Upper lobe of left lung (tissue), 4 donors: ENCODE measurements at regions not wholly inside any gene's neighbourhood (a gene's known extent, or its start where the extent isn't known, plus 50 kb on each side); places are given as distances from the start of the nearest gene placed in this dataset.

Experiments used
- EP300 ChIP-seq, 4 donors: sonication (generic); formaldehyde crosslinking; IDR thresholded peaks; one replicate each; pipeline ENCODE4 v1.5.1; 2017; ENCODE audit warnings: antibody characterized with exemption in 4 of 4, control low read depth in 2 of 4
- POLR2A ChIP-seq, 4 donors: fragments of 450-650 bp; IDR thresholded peaks; one replicate each; pipeline ENCODE4 v1.5.1; 2016 to 2017; ENCODE audit warnings: antibody characterized with exemption in 4 of 4, mild to moderate bottlenecking in 2 of 4
- TF ChIP-seq, protein P1 (sequence below), 6 experiments: fragments of 450-650 bp in 4 of 6; fragments of 200-600 bp in 2 of 6; sonication (generic) in 2 of 6; IDR thresholded peaks; one replicate each; pipeline ENCODE4 v1.5.1; 2016 to 2019; ENCODE audit warnings: antibody characterized with exemption in 6 of 6

DNA sequence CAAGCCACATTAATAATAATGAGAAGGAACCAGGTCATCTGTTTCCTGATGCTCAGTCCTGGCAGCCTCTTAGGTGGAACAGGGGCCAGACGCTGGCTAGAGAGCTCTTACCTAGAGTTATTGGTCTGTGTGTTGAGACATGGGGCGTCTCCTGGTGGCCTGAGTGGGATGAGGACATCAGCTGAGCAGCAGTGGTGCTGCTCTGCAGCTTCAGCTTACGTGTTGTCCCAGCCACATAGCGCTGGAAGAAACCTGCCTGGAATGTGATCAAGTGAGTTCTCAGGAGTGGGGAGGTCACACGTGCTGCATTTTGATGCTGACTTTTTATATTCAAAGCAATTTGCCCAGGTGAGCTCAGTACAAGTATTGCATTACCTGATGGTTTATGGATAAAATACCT, 355.4 kb downstream of the CDH26 start:
- TF ChIP-seq, protein P1, sequence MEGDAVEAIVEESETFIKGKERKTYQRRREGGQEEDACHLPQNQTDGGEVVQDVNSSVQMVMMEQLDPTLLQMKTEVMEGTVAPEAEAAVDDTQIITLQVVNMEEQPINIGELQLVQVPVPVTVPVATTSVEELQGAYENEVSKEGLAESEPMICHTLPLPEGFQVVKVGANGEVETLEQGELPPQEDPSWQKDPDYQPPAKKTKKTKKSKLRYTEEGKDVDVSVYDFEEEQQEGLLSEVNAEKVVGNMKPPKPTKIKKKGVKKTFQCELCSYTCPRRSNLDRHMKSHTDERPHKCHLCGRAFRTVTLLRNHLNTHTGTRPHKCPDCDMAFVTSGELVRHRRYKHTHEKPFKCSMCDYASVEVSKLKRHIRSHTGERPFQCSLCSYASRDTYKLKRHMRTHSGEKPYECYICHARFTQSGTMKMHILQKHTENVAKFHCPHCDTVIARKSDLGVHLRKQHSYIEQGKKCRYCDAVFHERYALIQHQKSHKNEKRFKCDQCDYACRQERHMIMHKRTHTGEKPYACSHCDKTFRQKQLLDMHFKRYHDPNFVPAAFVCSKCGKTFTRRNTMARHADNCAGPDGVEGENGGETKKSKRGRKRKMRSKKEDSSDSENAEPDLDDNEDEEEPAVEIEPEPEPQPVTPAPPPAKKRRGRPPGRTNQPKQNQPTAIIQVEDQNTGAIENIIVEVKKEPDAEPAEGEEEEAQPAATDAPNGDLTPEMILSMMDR (IDR thresholded peaks at IDR 0.05): no peak
- TF ChIP-seq POLR2A (IDR thresholded peaks at IDR 0.05): no peak
- no peak for TF ChIP-seq EP300 (IDR thresholded peaks at IDR 0.05)
